Activated CD4-positive, alpha-beta T cell treated with anti-CD3 and anti-CD28 coated beads for 24 hours (primary cell): ENCODE measurements at regions not wholly inside any gene's neighbourhood (a gene's known extent, or its start where the extent isn't known, plus 50 kb on each side); places are given as distances from the start of the nearest gene placed in this dataset.

ENCODE experiments used
- DNase-seq, 2 donors: peaks; one replicate each; pipeline ENCODE4 v3.0.0-alpha.2; 2020; ENCODE audit warnings: low read depth in 2 of 2

DNA sequence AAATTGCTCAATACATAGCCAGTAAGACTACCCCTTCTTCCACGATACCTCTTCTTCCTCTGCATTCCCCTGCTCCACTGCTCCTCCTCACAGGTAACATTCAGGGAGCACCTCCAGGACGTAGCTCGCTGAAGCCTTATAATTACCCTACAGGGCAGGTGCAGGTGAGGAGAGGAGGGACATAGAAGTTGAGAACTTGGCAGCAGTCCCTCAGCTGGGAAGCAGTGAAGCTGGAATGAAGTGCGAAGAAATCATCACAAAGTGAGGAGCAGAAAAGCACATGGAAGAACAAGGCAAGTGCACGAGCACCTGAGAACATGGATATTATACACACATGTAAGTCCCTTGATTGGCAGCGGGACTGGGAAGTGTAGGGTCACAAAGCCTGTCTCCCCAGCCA, 118.2 kb downstream of the HSD17B3 start:
- DNase-seq: no peak

- no peak for DNase-seq
These were observed 123.8 kb downstream of the HSD17B3 start for GRCh38 chr9:96178153-96178552.

- no peak for DNase-seq
These were observed 124.3 kb downstream of the HSD17B3 start for GRCh38 chr9:96177719-96178028.

- no peak for DNase-seq
These were observed 124.8 kb downstream of the HSD17B3 start for GRCh38 chr9:96177005-96177718.

DNA sequence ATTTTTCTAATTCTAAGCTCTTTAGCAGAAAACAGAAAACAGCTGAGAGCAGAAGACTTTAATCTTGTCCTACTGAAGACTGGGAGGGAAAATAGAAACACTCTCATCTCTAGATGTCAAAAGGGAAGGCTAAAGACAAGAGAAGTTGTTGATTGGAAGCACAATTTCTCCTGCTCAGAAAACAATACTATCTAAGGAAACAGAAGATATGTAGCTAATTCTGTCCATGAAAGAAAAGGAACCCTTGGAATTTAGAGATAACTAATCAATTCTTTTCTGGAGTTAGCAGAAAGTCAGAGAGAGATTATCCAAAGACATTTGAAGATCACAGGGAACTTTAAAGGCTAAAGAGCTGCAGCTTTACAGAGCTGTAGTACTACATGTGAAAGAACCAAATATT, 126.2 kb downstream of the HSD17B3 start:
- no peak for DNase-seq

- no peak for DNase-seq
These were observed 127.0 kb downstream of the HSD17B3 start for GRCh38 chr9:96175001-96175400.

GRCh38 chr9:96174371-96174770, 127.6 kb downstream of the HSD17B3 start:
- no peak for DNase-seq

- no peak for DNase-seq
These were observed 128.3 kb downstream of the HSD17B3 start for GRCh38 chr9:96173640-96174039.

DNA sequence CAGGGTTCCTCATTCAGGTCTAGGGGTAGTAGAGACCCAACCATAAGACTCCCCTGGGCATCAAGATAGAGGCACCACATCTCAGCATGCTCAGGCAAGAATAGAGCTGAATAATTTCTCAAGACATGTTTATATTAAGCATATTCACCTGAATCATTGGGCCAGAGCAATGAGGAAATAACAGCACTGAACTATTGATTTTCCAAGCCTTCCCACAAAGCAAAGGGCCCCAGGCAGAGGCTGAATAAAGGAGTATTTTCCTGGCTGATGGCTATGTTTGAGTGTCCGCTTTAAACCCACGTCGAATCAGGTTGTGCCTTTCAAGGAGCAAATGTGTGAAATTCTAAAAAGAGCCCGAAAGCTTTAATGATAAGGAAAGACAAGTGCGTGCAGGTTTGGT, 129.2 kb downstream of the HSD17B3 start:
- no peak for DNase-seq

- DNase-seq: no peak
These were observed 130.2 kb downstream of the HSD17B3 start for GRCh38 chr9:96171728-96172127.

GRCh38 chr9:96169901-96170300, 132.1 kb downstream of the HSD17B3 start:
- no peak for DNase-seq

GRCh38 chr9:96169484-96169883, 132.5 kb downstream of the HSD17B3 start:
- no peak for DNase-seq

- no peak for DNase-seq
These were observed 133.1 kb downstream of the HSD17B3 start for GRCh38 chr9:96168882-96169281.

- no peak for DNase-seq
These were observed 135.0 kb downstream of the HSD17B3 start for GRCh38 chr9:96167011-96167410.

DNA sequence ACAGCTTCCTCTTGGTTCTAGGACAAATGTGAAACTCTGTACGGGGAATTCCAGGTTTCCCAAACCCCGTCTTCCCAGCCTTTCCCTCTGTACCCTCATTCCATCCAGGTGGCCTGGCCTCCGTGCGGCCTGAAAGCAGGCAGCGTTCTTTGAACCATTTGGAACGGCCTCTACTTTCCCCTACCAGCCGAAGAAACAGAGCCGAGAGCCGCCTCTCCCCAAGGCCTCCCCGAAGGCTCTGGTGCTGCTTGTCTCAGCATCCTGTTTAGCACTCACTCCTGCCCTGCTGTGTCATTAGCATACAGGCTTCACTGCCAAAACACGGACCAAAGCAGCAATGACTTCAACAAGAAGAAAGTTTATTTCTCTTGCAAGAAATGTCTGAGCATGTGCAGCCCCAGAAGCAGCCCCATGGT, 137.7 kb downstream of the HSD17B3 start:
- no peak for DNase-seq

- DNase-seq: no peak
These were observed 138.3 kb downstream of the HSD17B3 start for GRCh38 chr9:96163712-96164111.

DNA sequence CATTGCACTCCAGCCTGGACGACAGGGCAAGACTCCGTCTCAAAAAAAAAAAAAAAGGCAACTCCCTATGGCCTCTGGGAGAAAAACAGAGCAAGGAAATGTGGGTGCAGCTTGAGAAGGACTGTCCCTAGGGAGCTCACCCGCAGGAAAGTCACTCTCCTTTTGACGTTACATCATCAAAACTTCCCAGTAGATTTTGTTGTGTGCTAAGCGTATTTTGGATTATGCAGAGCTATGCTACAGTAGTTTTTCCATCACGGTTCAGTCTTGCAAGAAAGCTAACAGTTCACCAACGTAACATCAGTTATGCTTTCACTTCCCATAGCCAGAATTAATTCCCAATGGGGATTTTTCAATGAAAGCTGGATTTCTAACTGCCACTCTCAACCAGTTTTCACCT, 138.8 kb downstream of the HSD17B3 start:
- DNase-seq: no peak

DNA sequence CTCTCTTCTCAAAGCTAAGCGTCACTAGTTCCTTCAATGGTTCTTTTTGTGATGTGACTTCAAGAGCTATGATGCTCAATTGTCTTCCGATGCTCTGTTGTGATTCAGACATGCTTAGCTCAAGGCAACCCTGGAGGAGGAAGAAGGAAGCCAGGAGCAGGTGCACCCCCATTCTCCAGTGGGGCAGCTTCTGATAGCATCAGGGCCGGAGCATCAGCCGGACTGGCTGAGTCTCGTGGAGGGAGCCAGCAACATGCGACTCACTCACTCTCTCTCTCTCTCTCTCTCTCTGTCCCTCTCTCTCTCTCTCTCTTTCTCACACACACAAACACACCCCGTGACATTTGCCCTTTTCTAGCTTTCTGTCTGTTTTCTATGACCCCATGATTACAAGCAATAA, 140.2 kb downstream of the HSD17B3 start:
- DNase-seq: no peak

DNA sequence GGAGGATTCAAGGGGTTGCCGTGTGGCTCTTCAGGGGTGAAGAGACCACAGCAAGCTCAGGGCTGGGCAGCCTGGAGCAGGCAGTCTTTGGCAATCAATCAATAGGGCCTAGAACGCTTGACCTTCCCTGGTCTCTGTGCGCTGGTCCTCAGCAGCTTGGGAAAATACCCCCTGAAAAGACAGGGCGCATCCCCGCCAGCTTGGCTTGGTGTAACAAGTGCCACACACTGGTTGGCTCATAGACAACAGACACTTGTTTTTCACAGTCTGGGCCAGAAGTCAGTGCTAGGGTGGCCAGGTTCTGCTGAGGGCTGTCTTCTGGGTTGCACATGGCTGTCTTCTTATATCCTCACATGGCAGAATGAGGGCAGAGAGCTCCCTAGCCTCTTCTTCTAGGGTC, 141.1 kb downstream of the HSD17B3 start:
- no peak for DNase-seq

DNA sequence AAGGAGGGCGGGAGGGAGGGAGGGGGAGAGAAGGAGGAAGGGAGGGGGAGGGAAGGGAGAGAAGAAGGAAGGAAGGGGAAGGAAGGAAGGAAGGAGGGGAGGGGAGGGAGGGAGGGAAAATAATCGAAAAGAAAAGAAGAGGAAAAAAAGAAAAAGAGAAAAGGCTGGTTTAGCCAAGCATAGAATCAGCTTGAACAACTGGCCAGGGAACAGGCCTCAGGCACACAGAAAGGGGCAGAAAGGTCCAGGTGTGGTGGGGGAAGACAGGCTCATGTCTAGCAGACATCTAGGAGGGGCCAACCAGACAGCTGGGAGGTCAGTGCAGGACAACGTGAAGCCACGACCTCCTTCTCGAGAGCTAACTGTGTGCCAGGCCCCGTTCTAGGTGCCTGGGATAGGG, 141.8 kb downstream of the HSD17B3 start:
- DNase-seq: no peak

DNA sequence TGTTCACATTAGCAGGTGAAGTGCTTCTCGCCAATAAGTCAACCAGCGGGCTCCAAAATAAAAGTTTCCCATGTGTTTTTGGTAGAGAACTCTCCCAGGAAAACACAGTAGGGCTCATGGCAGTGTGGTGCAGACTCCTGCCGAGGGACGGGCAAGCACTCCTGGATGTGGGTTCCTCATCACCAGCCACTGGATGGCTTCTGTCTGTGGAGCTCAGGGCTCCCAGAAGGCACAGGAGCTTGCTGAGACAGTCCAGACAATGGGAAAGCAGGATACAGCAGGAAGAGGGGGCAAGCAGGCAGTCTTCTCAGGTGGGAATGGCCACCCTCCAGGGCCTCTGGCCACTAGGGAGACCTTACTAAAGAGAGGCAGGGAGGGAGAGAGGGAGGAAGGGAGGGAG, 142.4 kb downstream of the HSD17B3 start:
- no peak for DNase-seq

DNA sequence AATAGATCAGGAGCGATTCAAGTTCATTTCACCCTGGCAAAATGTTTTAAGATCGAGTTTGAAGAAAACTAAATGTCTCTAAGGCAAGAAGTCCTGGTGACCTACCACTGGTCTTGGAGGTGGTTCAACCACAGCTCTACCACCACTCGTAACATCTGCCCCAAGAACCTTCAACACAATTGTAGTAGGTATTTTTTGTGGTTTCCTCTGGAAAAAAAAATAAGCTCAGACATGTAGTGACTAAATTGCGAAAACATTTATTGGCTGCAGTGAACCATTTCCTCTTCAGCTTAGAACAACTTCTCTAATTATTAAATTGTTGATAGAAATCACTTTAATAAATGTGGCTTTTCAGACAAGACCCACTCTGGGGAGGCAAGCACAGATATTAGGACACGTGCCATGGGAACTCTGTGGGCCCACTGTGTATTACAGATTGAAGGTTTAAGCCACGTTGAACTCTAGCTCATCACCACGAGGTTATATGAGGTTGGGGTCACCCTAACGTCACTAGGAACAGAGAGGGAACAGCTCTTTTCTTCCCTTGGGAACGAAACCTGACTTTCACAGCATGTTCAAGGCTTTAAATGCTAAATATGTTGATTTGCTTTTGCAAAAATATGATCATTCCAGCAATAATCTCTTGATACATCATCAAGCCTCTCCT, 142.9 kb downstream of the HSD17B3 start:
- no peak for DNase-seq

- no peak for DNase-seq
These were observed 143.8 kb downstream of the HSD17B3 start for GRCh38 chr9:96158147-96158546.

- no peak for DNase-seq
These were observed 144.3 kb downstream of the HSD17B3 start for GRCh38 chr9:96157675-96158074.
